Lung (tissue), 12 donors: ENCODE measurements at regions not wholly inside any gene's neighbourhood (a gene's known extent, or its start where the extent isn't known, plus 50 kb on each side); places are given as distances from the start of the nearest gene placed in this dataset. TPM values are rescaled to one million over a fixed set of nuclear protein-coding genes. Genes with fewer than 3 reads are reported as not detected.
A peak's percentile ranks its signal among the peaks of the same experiment; 100 is the strongest.

Experiments
- ATAC-seq: fragments of 200-7000 bp; cut with Tn5 transposase; one replicate; pipeline ENCODE4 v1.9.1; 2020; ENCODE audit warnings: moderate number of reproducible peaks; ENCODE audit not compliant: insufficient read depth, low FRiP score
- DNase-seq, 3 donors: peaks; one replicate each; pipeline ENCODE4 v3.0.0-alpha.2; 2013 to 2017
- H3K27ac ChIP-seq, 2 donors: one replicate each; pipeline ENCODE4 v1.5.1; 2013; ENCODE audit warnings: mild to moderate bottlenecking in 2 of 2, moderate library complexity in 2 of 2, control low read depth in 1 of 2, inconsistent platforms in 1 of 2, low read depth in 1 of 2, low read length in 1 of 2
- H3K27me3 ChIP-seq, 3 donors: one replicate each; pipeline ENCODE4 v1.5.1; 2013; ENCODE audit warnings: low read length in 2 of 3; ENCODE audit not compliant: control insufficient read depth in 3 of 3, insufficient read depth in 3 of 3
- H3K36me3 ChIP-seq, 4 donors: one replicate each; pipeline ENCODE4 v1.5.1; 2013; ENCODE audit warnings: low read length in 4 of 4, mild to moderate bottlenecking in 1 of 4, moderate library complexity in 1 of 4; ENCODE audit not compliant: control insufficient read depth in 4 of 4, insufficient read depth in 4 of 4
- H3K4me1 ChIP-seq, 5 donors: one replicate each; pipeline ENCODE4 v1.5.1; 2013; ENCODE audit warnings: low read length in 5 of 5, mild to moderate bottlenecking in 2 of 5, moderate library complexity in 1 of 5; ENCODE audit not compliant: control insufficient read depth in 5 of 5, insufficient read depth in 5 of 5
- H3K4me3 ChIP-seq: one replicate; pipeline ENCODE4 v1.5.1; 2013; ENCODE audit warnings: mild to moderate bottlenecking, control low read depth, moderate library complexity
- H3K9ac ChIP-seq, 2 donors: one replicate each; pipeline ENCODE4 v1.5.1; 2013; ENCODE audit warnings: low read length in 2 of 2, control low read depth in 1 of 2; ENCODE audit not compliant: insufficient read depth in 1 of 2
- H3K9me3 ChIP-seq, 4 donors: one replicate each; pipeline ENCODE4 v1.5.1; 2013; ENCODE audit warnings: low read length in 3 of 4, mild to moderate bottlenecking in 1 of 4, moderate library complexity in 1 of 4; ENCODE audit not compliant: control insufficient read depth in 4 of 4, insufficient read depth in 3 of 4
- WGBS, 2 donors: extraction: QIAGEN DNeasy Blood & Tissue Kit; methylation state at CpG; one replicate each; pipeline ENCODE4 v1.1.7; 2013; 5-methylcytosine and 5-hydroxymethylcytosine counted together
- small RNA-seq: library from RNA; depleted of rRNA; stranded (forward); fragments of <200 nt; gene quantifications from one replicate; pipeline ENCODE3, GENCODE V24; 2014; ENCODE audit warnings: low replicate concordance
- TF ChIP-seq, protein P1 (sequence below): IDR thresholded peaks from 2 replicates; pipeline ENCODE4 v1.5.1; 2012; ENCODE audit warnings: mild to moderate bottlenecking; ENCODE audit errors: control extremely low read depth, extremely low read depth
- donor health status: control.
- donor health status: control.
- donor health status: Bipolar disorder and iron deficiency.
- donor health status: healthy.
- donor health status: DM: yes; HTN: yes; CAD: no.

DNA sequence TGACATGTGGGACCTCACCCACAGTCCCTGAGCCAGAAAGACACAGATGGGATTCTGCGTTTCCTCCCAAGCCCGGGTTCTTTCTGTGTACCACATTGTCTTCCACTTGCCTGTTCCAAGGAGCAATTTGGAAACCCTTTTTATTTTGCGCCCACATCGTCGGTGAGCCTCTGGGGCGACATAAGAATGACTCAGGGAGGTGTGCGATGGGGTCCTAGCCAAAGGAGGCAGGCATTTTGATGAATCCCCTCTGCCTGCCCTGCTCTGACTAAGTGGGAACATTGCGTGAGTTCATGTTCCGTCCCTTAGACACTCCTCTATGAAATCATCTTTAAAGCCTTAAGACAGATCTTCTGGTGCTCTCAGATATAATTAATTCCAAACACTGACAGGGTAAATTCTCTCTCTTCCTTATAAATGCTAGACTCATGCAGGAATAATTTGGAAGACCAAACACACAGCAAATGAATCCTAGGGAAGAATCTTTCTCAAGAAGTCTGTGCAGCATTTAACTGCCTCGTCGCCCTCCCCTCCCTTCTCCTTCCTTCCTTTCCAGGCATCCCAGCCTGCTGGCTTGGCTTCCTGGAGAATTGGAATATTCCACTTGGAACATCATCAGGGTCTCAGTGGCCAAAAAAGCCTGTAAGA lies 52.7 kb upstream of the FOXF1 start:
- no peaks in the 10 kb centered on the region for H3K36me3 ChIP-seq
- peak overlapping the region in 1 of 2 donors; percentile 15 for H3K27ac ChIP-seq
- TF ChIP-seq, protein P1, sequence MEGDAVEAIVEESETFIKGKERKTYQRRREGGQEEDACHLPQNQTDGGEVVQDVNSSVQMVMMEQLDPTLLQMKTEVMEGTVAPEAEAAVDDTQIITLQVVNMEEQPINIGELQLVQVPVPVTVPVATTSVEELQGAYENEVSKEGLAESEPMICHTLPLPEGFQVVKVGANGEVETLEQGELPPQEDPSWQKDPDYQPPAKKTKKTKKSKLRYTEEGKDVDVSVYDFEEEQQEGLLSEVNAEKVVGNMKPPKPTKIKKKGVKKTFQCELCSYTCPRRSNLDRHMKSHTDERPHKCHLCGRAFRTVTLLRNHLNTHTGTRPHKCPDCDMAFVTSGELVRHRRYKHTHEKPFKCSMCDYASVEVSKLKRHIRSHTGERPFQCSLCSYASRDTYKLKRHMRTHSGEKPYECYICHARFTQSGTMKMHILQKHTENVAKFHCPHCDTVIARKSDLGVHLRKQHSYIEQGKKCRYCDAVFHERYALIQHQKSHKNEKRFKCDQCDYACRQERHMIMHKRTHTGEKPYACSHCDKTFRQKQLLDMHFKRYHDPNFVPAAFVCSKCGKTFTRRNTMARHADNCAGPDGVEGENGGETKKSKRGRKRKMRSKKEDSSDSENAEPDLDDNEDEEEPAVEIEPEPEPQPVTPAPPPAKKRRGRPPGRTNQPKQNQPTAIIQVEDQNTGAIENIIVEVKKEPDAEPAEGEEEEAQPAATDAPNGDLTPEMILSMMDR = no peak
- peaks cover 0 to 15% (median 0%) of the 10 kb centered on the region in 5 donors for H3K4me1 ChIP-seq
- no peak for ATAC-seq
- peaks cover 0 to 7% (median 0%) of the 10 kb centered on the region in 3 donors for H3K27me3 ChIP-seq
- no peak overlapping the region for H3K4me3 ChIP-seq
- 51 to 59% methylated on average over 11 of the region's 11 CpGs for WGBS, 2 donors
- H3K9me3 ChIP-seq = peaks cover 0 to 11% (median 5%) of the 10 kb centered on the region in 4 donors
- DNase-seq = peak in 2 of 3 donors; percentile 78 to 80
- H3K9ac ChIP-seq = no peak overlapping the region

DNA sequence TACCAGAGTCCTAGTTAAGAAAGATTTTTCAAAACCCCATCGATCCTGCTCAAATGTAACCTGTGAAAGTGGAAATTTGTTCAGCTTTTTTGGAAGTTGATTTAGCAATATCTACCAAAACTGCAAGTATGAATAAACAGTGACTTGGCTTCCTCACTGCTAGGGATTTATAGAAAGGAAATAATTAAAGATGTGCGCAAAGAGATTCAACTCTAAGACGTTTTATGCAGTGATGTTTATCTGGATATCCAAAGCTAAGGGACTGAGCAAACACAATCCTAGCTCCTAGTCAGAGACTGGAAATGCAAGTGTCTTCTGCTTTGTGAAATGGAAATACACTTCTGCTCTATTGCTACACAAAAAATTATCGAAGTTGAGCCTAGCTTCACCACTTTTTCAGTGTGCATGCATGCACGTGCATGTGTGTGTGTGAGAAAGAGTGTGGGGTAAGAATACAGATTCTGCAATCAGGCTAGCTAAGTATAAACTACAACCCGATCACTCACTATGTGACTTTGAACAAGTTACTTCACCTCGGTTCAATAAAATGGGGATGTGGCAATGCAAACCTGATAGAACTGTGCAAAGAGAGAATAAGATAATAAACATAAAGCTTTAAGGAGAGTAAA lies 52.1 kb upstream of the FOXF1 start:
- Histone ChIP-seq H3K4me3 (no peak overlapping the region), H3K27me3 (peaks cover 0 to 7% (median 0%) of the 10 kb centered on the region in 3 donors), H3K36me3 (no peaks in the 10 kb centered on the region), H3K27ac (no peak overlapping the region), H3K9ac (no peak overlapping the region), H3K9me3 (peaks cover 0 to 13% (median 5%) of the 10 kb centered on the region in 4 donors), H3K4me1 (peaks cover 0 to 16% (median 0%) of the 10 kb centered on the region in 5 donors)
- no peak for DNase-seq
- 50 to 62% methylated on average over 7 of the region's 7 CpGs for WGBS, 2 donors
- TF ChIP-seq, protein P1 = no peak
- no peak for ATAC-seq

GRCh38 chr16:86459266-86459665 lies 51.1 kb upstream of the FOXF1 start:
- TF ChIP-seq, protein P1 = no peak
- H3K9ac ChIP-seq = no peak overlapping the region
- ATAC-seq (no peak), DNase-seq (no peak)
- H3K27me3 ChIP-seq = peaks cover 0 to 7% (median 0%) of the 10 kb centered on the region in 3 donors
- H3K27ac ChIP-seq = peak overlapping the region in 1 of 2 donors; percentile 4
- H3K9me3 ChIP-seq = peaks cover 0 to 13% (median 5%) of the 10 kb centered on the region in 4 donors
- no peak overlapping the region for H3K4me3 ChIP-seq
- 55 to 69% methylated on average over 13 of the region's 13 CpGs for WGBS, 2 donors
- H3K36me3 ChIP-seq = no peaks in the 10 kb centered on the region
- peaks cover 0 to 16% (median 0%) of the 10 kb centered on the region in 5 donors for H3K4me1 ChIP-seq

Small RNA genes in the stretch of these regions (small RNA-seq; reads per million reads assigned to genes)
- gene RF00019 = not detected
